Activated CD4-positive, alpha-beta memory T cell treated with anti-CD3 and anti-CD28 coated beads, Interleukin-2, amount 10 ng/mL, durations not matched to agents 7 days and 5 days (primary cell): ENCODE measurements at regions not wholly inside any gene's neighbourhood (a gene's known extent, or its start where the extent isn't known, plus 50 kb on each side); places are given as distances from the start of the nearest gene placed in this dataset.

ENCODE experiments used
- CTCF ChIA-PET: fragments of 350-600 bp; sonication (Branson Sonifier 250); formaldehyde crosslinking; loops from one replicate; lab custom pipeline; 2021; ENCODE audit warnings: antibody characterized with exemption, inconsistent platforms; lab: Charles Lee
- POLR2A ChIA-PET: fragments of 350-600 bp; sonication (Branson Sonifier 250); formaldehyde crosslinking; loops from one replicate; lab custom pipeline; 2021; ENCODE audit warnings: antibody characterized with exemption; lab: Charles Lee
- DNase-seq: peaks from one replicate; pipeline ENCODE4 v3.0.0-alpha.2; 2020
- H3K27ac Mint-ChIP-seq: one replicate; pipeline ENCODE4 v1.8.0; 2021; ENCODE audit warnings: mild to moderate bottlenecking, mixed read lengths
- H3K27me3 Mint-ChIP-seq: one replicate; pipeline ENCODE4 v1.8.0; 2021; ENCODE audit warnings: mixed read lengths
- H3K36me3 Mint-ChIP-seq: one replicate; pipeline ENCODE4 v1.8.0; 2021; ENCODE audit warnings: low read depth, mixed read lengths
- H3K4me1 Mint-ChIP-seq: one replicate; pipeline ENCODE4 v1.8.0; 2021; ENCODE audit warnings: mixed read lengths
- H3K4me3 Mint-ChIP-seq: one replicate; pipeline ENCODE4 v1.8.0; 2021; ENCODE audit warnings: mild to moderate bottlenecking, mixed read lengths
- H3K9me3 Mint-ChIP-seq: one replicate; pipeline ENCODE4 v1.8.0; 2021; ENCODE audit warnings: mixed read lengths

DNA sequence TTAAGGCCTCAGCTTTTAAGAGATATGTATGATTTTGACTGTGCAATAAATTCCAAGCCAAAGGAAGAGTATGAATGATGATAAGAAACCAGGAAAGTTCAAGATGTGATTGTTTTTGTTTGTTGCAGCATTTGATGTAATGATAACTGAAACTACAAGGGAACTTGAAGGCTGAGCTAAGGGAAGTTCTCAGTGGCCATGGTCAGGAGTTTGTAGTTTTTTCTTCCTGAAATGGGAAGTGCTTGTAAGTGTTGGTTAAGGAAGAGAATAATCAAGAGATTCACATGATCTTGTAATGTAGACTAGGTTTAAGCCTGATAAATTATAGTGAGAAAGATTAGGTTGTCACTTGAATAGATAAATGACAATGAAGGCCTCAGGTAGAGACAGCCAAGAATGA lies 53.4 kb downstream of the PTCHD4 start:
- Mint-ChIP-seq H3K9me3 (peaks cover 2% of the 10 kb centered on the region), H3K36me3 (no peaks in the 10 kb centered on the region), H3K27ac (no peak overlapping the region), H3K4me1 (no peaks in the 10 kb centered on the region), H3K4me3 (no peak overlapping the region), H3K27me3 (no peaks in the 10 kb centered on the region)
- ChIA-PET POLR2A (no interaction called here), CTCF (no interaction called here)
- no peak for DNase-seq

DNA sequence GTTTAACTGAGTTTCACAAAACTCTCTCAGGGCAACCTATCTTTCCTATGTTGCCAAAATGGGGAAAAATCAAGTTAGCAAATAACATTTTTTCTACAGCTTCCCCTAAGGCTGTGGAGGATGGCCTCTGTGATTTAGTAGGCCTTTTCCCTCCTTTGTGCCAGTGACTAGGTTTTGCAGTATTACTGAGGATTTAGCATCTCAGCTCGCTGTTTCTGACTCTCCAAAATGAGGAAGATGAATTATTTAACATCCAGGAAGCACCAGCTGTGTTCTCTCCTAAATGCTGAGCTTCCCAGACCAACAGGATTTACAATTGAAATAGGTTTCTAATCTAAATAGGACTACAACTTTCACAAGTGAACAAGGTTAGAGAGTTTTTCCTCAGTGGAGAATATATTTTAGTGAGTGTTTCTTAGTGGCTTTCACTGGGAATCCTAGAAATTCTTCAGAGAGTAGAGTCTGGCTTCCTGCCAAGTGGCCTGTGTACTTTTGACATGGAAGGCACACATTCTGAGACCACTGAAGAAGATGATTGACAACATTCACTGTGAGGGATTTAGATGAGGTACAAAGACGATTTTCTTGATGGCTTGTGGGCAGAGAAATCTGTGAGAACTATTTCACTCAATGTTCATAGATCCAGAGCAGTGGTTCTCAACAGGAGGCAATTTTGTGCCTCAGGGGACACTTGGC lies 62.4 kb downstream of the PTCHD4 start:
- H3K27me3 Mint-ChIP-seq, result peaks cover 1% of the 10 kb centered on the region
- DNase-seq, result no peak
- no peaks in the 10 kb centered on the region for H3K36me3 Mint-ChIP-seq
- H3K27ac Mint-ChIP-seq, result no peak overlapping the region
- H3K4me1 Mint-ChIP-seq, result no peaks in the 10 kb centered on the region
- no peak overlapping the region for H3K4me3 Mint-ChIP-seq
- POLR2A ChIA-PET, result no interaction called here
- no peaks in the 10 kb centered on the region for H3K9me3 Mint-ChIP-seq
- CTCF ChIA-PET, result no interaction called here

DNA sequence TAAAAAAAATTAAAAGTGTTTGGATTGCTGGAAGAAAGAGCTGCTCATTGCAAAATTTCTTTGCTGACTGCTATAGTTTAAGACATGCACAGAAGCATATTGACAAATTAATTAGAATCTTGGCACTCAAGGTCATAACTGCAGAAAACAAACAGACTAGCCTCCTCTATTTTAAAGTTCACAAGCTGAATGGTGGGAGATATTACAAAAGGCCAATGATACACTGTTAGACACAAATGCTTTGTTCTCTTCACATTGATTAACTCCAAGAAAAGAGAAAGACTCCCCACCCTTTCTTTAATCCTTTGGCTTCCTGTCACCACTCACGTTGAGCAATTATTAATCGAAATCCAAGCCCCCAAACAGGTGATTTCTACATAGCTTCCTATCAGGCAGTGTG lies 69.1 kb downstream of the PTCHD4 start:
- H3K4me3 Mint-ChIP-seq, result no peak overlapping the region
- ChIA-PET CTCF (no interaction called here), POLR2A (no interaction called here)
- no peaks in the 10 kb centered on the region for H3K4me1 Mint-ChIP-seq
- H3K27me3 Mint-ChIP-seq, result peaks cover 1% of the 10 kb centered on the region
- H3K36me3 Mint-ChIP-seq, result no peaks in the 10 kb centered on the region
- no peak for DNase-seq
- no peak overlapping the region for H3K27ac Mint-ChIP-seq
- H3K9me3 Mint-ChIP-seq, result no peaks in the 10 kb centered on the region

DNA sequence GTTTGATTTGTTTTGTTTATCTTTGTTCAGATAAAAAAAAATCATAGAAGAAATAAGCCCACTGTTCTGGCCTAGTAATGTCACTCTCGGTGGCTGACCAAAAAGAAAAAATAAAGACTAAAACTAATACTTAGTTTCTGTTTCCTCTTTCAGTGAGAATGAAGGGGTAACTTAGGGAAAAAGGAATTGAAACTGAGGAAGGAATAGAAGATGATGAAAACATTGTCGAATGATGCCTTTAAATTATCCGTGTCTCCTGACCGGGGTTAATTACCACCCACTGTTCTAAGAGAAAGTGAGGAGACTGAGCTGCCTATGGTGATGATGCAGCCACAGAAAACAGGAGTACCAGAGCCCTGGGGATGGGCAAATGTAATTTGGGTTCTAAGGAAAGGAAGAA lies 73.1 kb downstream of the PTCHD4 start:
- CTCF ChIA-PET, result no interaction called here
- POLR2A ChIA-PET, result no interaction called here
- H3K27me3 Mint-ChIP-seq, result no peaks in the 10 kb centered on the region
- no peak for DNase-seq
- H3K4me3 Mint-ChIP-seq, result no peak overlapping the region
- no peak overlapping the region for H3K27ac Mint-ChIP-seq
- H3K9me3 Mint-ChIP-seq, result no peaks in the 10 kb centered on the region
- H3K36me3 Mint-ChIP-seq, result no peaks in the 10 kb centered on the region
- no peaks in the 10 kb centered on the region for H3K4me1 Mint-ChIP-seq

DNA sequence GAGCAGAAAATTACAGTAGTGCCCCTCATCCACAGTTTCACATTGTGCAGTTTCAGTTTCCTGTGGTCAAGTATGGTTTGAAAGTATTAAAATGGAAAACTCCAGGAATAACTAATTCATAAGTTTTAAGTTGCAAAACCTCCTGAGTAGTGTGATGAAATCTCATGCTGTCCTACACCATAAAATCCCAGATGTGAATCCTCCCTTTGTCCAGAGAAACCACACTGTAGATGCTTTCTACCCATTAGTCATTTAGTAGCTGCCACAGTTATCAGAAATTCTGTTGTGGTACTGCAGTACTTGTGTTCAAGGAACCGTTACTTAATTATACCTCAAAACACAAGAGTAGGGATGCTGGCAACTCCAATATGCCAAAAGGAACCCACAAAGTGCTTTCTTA lies 74.7 kb downstream of the PTCHD4 start:
- H3K27ac Mint-ChIP-seq, result no peak overlapping the region
- no peaks in the 10 kb centered on the region for H3K4me1 Mint-ChIP-seq
- no peak for DNase-seq
- no peaks in the 10 kb centered on the region for H3K9me3 Mint-ChIP-seq
- H3K27me3 Mint-ChIP-seq, result no peaks in the 10 kb centered on the region
- no peak overlapping the region for H3K4me3 Mint-ChIP-seq
- no peaks in the 10 kb centered on the region for H3K36me3 Mint-ChIP-seq
- CTCF ChIA-PET, result no interaction called here
- POLR2A ChIA-PET, result no interaction called here

DNA sequence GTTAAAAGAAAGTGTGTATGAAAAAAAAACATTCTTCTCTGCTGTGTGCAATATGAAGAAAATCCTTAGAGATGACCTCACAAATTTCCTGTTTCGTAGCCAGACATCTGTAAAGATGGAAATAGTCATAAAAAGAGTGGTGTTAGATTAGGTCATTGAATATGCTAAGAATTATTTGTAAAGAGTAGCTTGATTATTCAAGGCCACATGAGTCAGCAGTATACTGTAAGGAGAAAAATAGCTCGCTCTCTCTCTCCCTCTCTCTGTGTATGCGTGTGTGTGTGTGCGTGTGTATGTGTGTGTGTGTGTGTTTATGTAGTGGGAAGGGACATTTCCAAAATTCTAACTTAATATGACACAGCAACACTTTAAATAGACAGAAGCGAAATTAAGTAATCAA lies 78.8 kb downstream of the PTCHD4 start:
- ChIA-PET CTCF (no interaction called here), POLR2A (no interaction called here)
- H3K4me3 Mint-ChIP-seq, result no peak overlapping the region
- H3K27ac Mint-ChIP-seq, result no peak overlapping the region
- DNase-seq, result no peak
- H3K36me3 Mint-ChIP-seq, result no peaks in the 10 kb centered on the region
- H3K9me3 Mint-ChIP-seq, result no peaks in the 10 kb centered on the region
- H3K4me1 Mint-ChIP-seq, result peaks cover 6% of the 10 kb centered on the region
- no peaks in the 10 kb centered on the region for H3K27me3 Mint-ChIP-seq

DNA sequence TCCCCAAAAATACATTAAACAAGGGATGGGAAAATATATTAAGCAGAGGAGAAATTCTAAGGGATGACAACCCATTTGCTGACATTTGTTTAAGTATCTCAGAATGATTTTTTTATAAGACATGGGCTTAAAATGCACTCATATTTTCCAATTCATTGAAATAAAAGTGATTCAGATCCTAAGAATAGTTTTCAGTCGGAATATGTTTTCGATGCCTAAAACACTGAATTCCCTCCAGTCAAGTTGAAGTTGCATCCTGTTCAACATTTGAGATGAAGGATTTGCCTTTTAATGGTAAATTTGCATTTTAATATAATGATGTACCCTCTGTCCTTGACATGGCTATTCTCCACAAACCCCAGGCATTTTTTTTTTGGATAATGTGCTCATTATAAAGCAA lies 79.3 kb downstream of the PTCHD4 start:
- no peaks in the 10 kb centered on the region for H3K27me3 Mint-ChIP-seq
- peaks cover 6% of the 10 kb centered on the region for H3K4me1 Mint-ChIP-seq
- no peak for DNase-seq
- H3K27ac Mint-ChIP-seq, result no peak overlapping the region
- POLR2A ChIA-PET, result no interaction called here
- CTCF ChIA-PET, result no interaction called here
- H3K36me3 Mint-ChIP-seq, result no peaks in the 10 kb centered on the region
- H3K4me3 Mint-ChIP-seq, result no peak overlapping the region
- H3K9me3 Mint-ChIP-seq, result no peaks in the 10 kb centered on the region

DNA sequence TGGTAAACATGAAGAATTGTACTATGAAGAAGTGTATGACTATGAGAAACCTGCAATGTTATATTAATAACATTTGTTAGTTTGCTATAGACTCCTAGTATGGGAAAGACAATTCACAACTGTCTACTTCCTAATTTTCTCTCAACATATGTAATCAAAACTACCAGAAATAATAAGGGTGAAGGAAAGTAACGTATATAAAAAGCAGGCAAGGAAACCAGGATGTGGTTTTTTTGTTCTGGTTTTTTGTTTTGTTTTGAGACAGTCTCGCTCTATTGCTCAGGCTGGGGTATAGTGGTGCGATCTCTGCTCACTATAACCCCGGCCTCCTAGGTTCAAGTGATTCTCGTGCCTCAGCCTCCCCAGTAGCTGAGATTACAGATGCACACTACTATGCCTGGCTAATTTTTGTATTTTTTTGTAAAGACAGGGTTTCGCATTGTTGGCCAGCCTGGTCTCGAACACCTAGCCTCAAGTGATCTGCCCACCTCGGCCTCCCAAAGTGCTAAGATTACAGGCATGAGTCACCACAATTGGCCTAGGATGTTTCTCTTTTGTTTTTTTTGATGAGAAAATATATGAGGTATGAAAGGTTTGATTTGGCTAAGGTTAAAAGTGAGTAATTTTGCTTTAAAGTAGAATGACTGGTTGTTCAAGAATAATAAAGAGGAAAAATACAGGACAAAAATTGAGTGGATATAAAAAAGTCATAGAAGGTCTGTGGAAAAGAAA lies 83.1 kb downstream of the PTCHD4 start:
- CTCF ChIA-PET, result no interaction called here
- no peak for DNase-seq
- no peaks in the 10 kb centered on the region for H3K36me3 Mint-ChIP-seq
- H3K27ac Mint-ChIP-seq, result no peak overlapping the region
- H3K4me3 Mint-ChIP-seq, result no peak overlapping the region
- H3K9me3 Mint-ChIP-seq, result no peaks in the 10 kb centered on the region
- no peaks in the 10 kb centered on the region for H3K27me3 Mint-ChIP-seq
- peaks cover 6% of the 10 kb centered on the region for H3K4me1 Mint-ChIP-seq
- POLR2A ChIA-PET, result no interaction called here

DNA sequence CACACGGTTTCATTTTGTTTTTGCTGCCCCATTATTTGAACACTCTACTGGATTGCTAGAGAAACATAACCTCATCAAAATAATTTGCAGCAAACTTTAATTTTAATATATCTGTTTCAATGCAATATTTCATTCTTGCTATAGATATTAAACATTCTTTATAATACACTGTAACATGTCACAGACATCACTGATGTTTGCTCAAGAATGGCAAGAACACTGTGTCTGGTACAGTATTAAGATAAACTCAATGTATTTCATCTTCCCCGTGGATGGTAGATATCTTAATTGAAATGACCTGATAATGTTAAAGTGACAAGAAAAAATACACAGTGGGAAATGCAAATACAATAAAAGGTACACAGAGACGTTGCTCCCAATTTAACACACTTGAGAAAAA lies 86.0 kb downstream of the PTCHD4 start:
- no peaks in the 10 kb centered on the region for H3K36me3 Mint-ChIP-seq
- ChIA-PET CTCF (no interaction called here), POLR2A (no interaction called here)
- H3K9me3 Mint-ChIP-seq, result no peaks in the 10 kb centered on the region
- DNase-seq, result no peak
- H3K4me3 Mint-ChIP-seq, result no peak overlapping the region
- peaks cover 6% of the 10 kb centered on the region for H3K4me1 Mint-ChIP-seq
- H3K27ac Mint-ChIP-seq, result no peak overlapping the region
- H3K27me3 Mint-ChIP-seq, result no peaks in the 10 kb centered on the region

DNA sequence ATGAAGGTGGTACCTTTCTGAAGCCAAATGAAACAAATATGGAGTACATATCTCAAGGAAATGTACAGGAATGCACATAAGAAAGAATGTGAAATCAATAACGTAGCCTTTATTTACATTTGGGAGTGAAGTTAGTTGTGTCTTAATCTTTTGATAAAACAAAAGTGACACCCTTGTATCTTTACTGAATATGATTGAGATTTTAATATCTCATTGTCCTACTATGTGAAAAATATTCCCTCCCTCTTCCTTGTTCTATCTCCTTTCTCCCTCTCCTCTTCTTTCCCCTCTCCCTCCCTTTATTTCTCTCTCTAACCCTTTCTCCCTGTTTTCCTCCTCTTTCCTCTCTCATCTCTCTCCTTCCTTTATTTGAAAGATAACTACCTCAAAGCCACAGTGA lies 89.1 kb downstream of the PTCHD4 start:
- ChIA-PET CTCF (no interaction called here), POLR2A (no interaction called here)
- Mint-ChIP-seq H3K4me1 (no peaks in the 10 kb centered on the region), H3K27ac (no peak overlapping the region), H3K27me3 (no peaks in the 10 kb centered on the region), H3K9me3 (no peaks in the 10 kb centered on the region), H3K36me3 (no peaks in the 10 kb centered on the region), H3K4me3 (no peak overlapping the region)
- no peak for DNase-seq

DNA sequence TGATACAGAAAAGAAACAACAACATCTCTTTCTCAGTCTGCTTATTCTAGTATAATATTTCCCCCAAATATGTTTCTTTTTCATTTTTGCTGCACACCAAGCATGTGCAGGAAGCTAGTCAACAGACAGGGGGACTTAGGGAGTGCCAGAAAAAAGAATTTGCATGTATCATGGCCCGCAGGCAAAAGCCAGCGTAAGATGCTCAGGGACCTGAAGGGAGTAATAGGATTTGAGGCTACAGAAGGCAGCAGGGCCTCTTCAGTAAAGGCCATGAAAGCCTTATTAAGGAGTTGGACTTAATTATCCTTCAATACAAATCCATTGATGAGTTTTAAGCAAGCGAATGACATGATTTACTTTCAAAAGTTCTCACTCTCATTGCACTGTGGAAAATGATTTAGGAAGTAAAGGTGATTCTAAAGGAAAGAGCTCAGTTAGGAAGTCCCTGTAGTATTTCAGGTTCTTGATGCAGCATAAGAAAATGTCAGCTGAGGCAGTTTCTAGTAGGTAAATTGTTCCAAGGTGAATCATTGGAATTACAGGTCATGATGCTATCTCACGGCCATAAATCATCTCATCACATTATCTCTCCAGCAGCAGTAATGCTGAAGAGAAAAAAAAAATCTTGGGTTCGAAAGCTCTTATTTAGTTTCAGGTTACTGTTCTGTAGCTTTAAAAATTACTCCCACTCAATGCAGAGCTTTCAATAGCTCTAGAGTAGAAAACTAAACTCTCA lies 94.8 kb downstream of the PTCHD4 start:
- CTCF ChIA-PET, result no interaction called here
- Mint-ChIP-seq H3K9me3 (no peaks in the 10 kb centered on the region), H3K4me3 (no peak overlapping the region), H3K36me3 (no peaks in the 10 kb centered on the region), H3K27me3 (no peaks in the 10 kb centered on the region), H3K4me1 (no peaks in the 10 kb centered on the region), H3K27ac (no peak overlapping the region)
- POLR2A ChIA-PET, result no interaction called here
- no peak for DNase-seq

DNA sequence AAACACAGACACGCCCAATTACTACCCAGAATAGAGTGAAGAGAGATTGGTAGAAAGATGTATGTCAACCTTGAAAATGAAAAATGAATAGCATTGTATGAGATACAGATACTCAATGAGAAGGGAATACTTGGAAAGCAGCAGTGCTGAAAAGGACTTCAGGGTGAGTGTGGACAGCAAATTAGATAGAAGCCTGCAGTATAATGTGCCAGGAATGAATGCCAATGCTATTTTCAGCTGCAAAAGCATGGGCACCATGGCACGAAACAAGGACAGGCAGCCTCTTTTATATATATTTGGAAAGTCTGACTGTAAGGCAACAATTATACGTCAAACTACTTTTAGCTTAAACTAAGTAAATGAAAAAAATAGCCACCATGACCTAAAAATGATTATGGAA lies 118.2 kb downstream of the PTCHD4 start:
- H3K27ac Mint-ChIP-seq, result no peak overlapping the region
- no peaks in the 10 kb centered on the region for H3K4me1 Mint-ChIP-seq
- H3K4me3 Mint-ChIP-seq, result no peak overlapping the region
- ChIA-PET POLR2A (interaction anchor here (0.6 kb wide), 1 partner anchor 21 kb away, joined by 5 read pairs; no protein-coding TSS in a partner anchor), CTCF (no interaction called here)
- no peaks in the 10 kb centered on the region for H3K27me3 Mint-ChIP-seq
- H3K36me3 Mint-ChIP-seq, result no peaks in the 10 kb centered on the region
- DNase-seq, result no peak
- no peaks in the 10 kb centered on the region for H3K9me3 Mint-ChIP-seq

DNA sequence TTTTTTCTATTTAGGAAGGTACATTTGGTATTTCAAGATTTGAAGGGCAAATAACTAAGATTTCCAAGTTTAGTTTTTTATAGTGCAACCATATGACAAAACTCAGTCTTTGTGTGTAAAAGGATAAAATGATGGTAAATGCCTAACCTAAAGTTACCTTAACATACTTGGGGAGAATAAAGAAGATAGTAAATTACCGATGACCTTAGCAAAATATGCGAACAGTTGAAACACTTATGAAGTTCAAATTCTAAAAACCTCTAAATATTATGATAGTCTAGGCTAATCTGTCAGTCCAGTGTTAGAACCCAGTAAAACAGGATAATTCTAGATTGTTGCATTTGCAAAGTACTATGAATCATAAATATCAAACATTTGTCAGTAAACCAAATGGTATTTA lies 127.5 kb downstream of the PTCHD4 start:
- H3K36me3 Mint-ChIP-seq, result no peaks in the 10 kb centered on the region
- no peak for DNase-seq
- ChIA-PET CTCF (no interaction called here), POLR2A (no interaction called here)
- H3K4me3 Mint-ChIP-seq, result no peak overlapping the region
- no peaks in the 10 kb centered on the region for H3K9me3 Mint-ChIP-seq
- no peaks in the 10 kb centered on the region for H3K27me3 Mint-ChIP-seq
- H3K27ac Mint-ChIP-seq, result no peak overlapping the region
- H3K4me1 Mint-ChIP-seq, result no peaks in the 10 kb centered on the region
